Body of pancreas (tissue), 4 donors: ENCODE measurements at regions not wholly inside any gene's neighbourhood (a gene's known extent, or its start where the extent isn't known, plus 50 kb on each side); places are given as distances from the start of the nearest gene placed in this dataset.

Experiments
- ATAC-seq: fragments of 150-250 bp; one replicate; pipeline ENCODE4 v1.9.1; 2016
- DNase-seq, 4 donors: peaks; one replicate each; pipeline ENCODE4 v3.0.0-alpha.2; 2019
- H3K27ac ChIP-seq, 4 donors: fragments of 200-600 bp; sonication (generic); 1 replicate in 3 of 4; 2 replicates in 1 of 4; pipeline versions ENCODE4 v1.5.1 to v1.6.1; 2016 to 2019; ENCODE audit warnings: mild to moderate bottlenecking in 1 of 4, mixed read lengths in 1 of 4, moderate library complexity in 1 of 4
- H3K27me3 ChIP-seq, 2 donors: fragments of 200-600 bp; sonication (generic); one replicate each; pipeline ENCODE4 v1.6.0; 2016; ENCODE audit warnings: mild to moderate bottlenecking in 1 of 2
- H3K36me3 ChIP-seq, 2 donors: fragments of 200-600 bp; sonication (generic); replicated peaks in 1 of 2; 2 replicates each; pipeline ENCODE4 v1.5.1; 2016; ENCODE audit warnings: low read depth in 2 of 2; ENCODE audit not compliant: insufficient read depth in 1 of 2
- H3K4me1 ChIP-seq: fragments of 200-600 bp; sonication (generic); one replicate; pipeline ENCODE4 v1.6.0; 2016
- H3K4me3 ChIP-seq, 2 donors: fragments of 200-600 bp; sonication (generic); 1 replicate in 1 of 2; 2 replicates in 1 of 2; pipeline ENCODE4 v1.5.1; 2016 to 2019
- H3K9me3 ChIP-seq, 3 donors: fragments of 200-600 bp; sonication (generic); 1 replicate in 2 of 3; 2 replicates in 1 of 3; pipeline ENCODE4 v1.5.1; 2016
- POLR2A ChIP-seq, 3 donors: fragments of 450-650 bp; IDR thresholded peaks; one replicate each; pipeline ENCODE4 v1.6.1; 2016; ENCODE audit warnings: antibody characterized with exemption in 3 of 3, mild to moderate bottlenecking in 2 of 3
- WGBS, 2 donors: methylation state at CpG; one replicate each; pipeline ENCODE4 v1.1.5; 2017; 5-methylcytosine and 5-hydroxymethylcytosine counted together
- intact Hi-C: fragments of 100-400 bp; cut with DNase I; formaldehyde crosslinking; loops from one replicate; pipeline ENCODE4 v1.15.1; 2023
- TF ChIP-seq, protein P1 (sequence below), 7 experiments: fragments of 450-650 bp in 4 of 7; fragments of 200-600 bp in 3 of 7; sonication (generic) in 3 of 7; IDR thresholded peaks; one replicate each; pipeline ENCODE4 v1.5.1; 2016 to 2019; ENCODE audit warnings: antibody characterized with exemption in 7 of 7

DNA sequence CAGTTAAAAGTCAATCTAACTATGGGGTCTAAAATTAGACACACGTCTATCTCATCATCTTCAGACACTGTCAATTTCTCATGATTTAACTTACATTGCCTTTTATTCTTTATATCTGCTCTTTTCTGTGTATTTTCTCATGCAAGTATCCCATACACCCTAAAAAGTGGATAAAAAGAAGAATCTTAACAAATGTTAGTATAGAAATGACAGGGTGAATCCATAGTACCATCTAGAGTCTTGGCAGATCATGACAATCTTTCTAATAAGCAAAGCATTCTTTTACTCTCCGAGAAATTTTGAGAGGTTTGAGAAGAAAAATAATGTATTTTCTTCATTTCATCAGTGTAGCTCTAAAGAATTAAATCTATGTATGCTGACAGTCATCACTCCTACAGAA, 382.7 kb downstream of the C6orf118 start:
- 52 to 57% methylated on average over 2 of the region's 2 CpGs for WGBS, 2 donors
- H3K4me1 ChIP-seq, result no peaks in the 10 kb centered on the region
- ATAC-seq, result no peak

DNA sequence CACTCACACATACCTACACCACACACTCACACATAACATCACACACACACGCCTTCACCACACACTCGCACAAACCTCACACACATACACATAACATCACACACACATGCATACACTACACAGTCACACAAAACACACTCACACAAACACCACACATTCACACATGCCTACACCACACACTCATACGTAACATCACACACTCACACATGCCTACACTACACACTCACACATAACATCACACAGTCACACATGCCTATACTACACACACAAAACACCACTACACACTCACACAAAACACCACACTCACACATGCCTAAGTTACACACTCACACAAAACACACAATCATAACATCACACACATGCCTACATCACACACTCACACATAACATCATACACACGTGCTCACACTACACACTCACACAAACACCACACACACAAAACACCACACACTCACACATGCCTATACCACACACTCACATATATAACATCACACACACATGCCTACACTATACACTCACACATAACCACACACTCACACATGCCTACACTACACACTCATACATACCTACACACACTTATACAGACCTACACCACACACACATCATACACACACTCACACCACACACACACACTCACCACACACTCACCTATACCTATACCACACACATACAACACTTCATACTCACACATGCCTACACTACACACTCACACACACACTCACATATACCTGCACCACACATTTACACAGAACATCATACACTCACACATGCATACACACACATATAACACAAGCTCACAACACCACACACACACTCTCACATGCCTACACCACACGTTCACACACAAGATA, 383.5 kb downstream of the C6orf118 start:
- DNase-seq, result no peak
- intact Hi-C loops, result no loop called here
- no peak overlapping the region for H3K27ac ChIP-seq
- 51 to 57% methylated on average over 5 of the region's 5 CpGs for WGBS, 2 donors
- H3K36me3 ChIP-seq, result no peaks in the 10 kb centered on the region
- no peaks in the 10 kb centered on the region for H3K4me1 ChIP-seq
- H3K4me3 ChIP-seq, result no peak overlapping the region
- no peaks in the 10 kb centered on the region for H3K9me3 ChIP-seq
- H3K27me3 ChIP-seq, result no peaks in the 10 kb centered on the region
- TF ChIP-seq, protein P1, sequence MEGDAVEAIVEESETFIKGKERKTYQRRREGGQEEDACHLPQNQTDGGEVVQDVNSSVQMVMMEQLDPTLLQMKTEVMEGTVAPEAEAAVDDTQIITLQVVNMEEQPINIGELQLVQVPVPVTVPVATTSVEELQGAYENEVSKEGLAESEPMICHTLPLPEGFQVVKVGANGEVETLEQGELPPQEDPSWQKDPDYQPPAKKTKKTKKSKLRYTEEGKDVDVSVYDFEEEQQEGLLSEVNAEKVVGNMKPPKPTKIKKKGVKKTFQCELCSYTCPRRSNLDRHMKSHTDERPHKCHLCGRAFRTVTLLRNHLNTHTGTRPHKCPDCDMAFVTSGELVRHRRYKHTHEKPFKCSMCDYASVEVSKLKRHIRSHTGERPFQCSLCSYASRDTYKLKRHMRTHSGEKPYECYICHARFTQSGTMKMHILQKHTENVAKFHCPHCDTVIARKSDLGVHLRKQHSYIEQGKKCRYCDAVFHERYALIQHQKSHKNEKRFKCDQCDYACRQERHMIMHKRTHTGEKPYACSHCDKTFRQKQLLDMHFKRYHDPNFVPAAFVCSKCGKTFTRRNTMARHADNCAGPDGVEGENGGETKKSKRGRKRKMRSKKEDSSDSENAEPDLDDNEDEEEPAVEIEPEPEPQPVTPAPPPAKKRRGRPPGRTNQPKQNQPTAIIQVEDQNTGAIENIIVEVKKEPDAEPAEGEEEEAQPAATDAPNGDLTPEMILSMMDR (IDR thresholded peaks at IDR 0.05), result no peak
- TF ChIP-seq POLR2A (IDR thresholded peaks at IDR 0.05), result no peak
- no peak for ATAC-seq

More for the DNA sequence above, 382.7 kb downstream of the C6orf118 start:
- TF ChIP-seq POLR2A (IDR thresholded peaks at IDR 0.05), result no peak
- TF ChIP-seq, protein P1 (IDR thresholded peaks at IDR 0.05), result no peak
- DNase-seq, result no peak
- H3K27ac ChIP-seq, result no peak overlapping the region
- no peaks in the 10 kb centered on the region for H3K9me3 ChIP-seq
- H3K36me3 ChIP-seq, result no peaks in the 10 kb centered on the region
- no peak overlapping the region for H3K4me3 ChIP-seq
- intact Hi-C loops, result no loop called here
- no peaks in the 10 kb centered on the region for H3K27me3 ChIP-seq

DNA sequence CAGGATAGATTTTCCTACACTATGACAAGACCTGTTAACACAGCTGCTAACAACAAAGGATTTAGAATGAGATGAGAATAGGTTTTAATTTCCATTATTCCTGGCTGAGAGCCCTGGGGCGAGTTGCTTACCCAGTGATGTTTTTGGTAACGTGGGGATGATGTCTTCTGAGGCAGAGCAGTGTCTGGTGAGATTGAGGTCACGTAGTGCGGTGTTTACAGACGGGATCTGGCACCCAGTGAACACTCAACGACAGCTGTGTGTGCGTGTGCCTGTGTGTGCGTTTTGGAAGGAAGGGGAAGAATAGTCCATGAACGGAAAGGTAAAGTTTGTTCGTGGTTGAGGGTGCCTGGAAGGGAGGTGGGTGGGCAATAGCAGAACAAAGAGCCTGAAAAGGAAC, 384.7 kb downstream of the C6orf118 start:
- ATAC-seq (no peak), DNase-seq (no peak)
- Histone ChIP-seq H3K27me3 (no peaks in the 10 kb centered on the region), H3K27ac (no peak overlapping the region), H3K36me3 (no peaks in the 10 kb centered on the region), H3K4me3 (no peak overlapping the region), H3K9me3 (no peaks in the 10 kb centered on the region), H3K4me1 (no peaks in the 10 kb centered on the region)
- no peak for TF ChIP-seq POLR2A (IDR thresholded peaks at IDR 0.05)
- TF ChIP-seq, protein P1 (IDR thresholded peaks at IDR 0.05), result no peak
- 30 to 35% methylated on average over 10 of the region's 10 CpGs for WGBS, 2 donors
- intact Hi-C loops, result no loop called here

DNA sequence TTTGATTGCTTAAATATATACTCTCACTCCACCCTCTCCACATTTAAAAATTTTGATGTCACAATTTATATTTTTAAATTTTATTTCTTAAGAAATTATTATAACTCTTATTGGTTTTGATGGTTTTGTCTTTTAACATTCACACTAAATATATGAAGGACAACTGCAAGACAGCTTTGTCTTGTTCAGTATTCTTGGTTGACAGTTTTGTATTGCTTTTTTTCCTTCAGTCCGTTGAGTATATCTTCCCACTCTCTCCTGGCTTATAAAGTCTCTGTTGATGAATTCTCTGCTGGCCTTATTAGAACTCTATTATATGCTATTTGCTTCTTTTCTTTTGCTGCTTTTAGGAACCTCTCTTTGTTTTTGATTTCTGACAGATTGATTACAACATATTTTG, 392.2 kb downstream of the C6orf118 start:
- TF ChIP-seq, protein P1 (IDR thresholded peaks at IDR 0.05), result no peak
- TF ChIP-seq POLR2A (IDR thresholded peaks at IDR 0.05), result no peak
- Histone ChIP-seq H3K4me1 (no peaks in the 10 kb centered on the region), H3K27ac (no peak overlapping the region), H3K4me3 (no peak overlapping the region), H3K9me3 (peaks cover 0 to 5% (median 0%) of the 10 kb centered on the region in 3 donors), H3K36me3 (no peaks in the 10 kb centered on the region), H3K27me3 (no peaks in the 10 kb centered on the region)
- DNase-seq (no peak), ATAC-seq (no peak)
- 67 to 79% methylated on average over 1 of the region's 1 CpG for WGBS, 2 donors
- intact Hi-C loops, result no loop called here

DNA sequence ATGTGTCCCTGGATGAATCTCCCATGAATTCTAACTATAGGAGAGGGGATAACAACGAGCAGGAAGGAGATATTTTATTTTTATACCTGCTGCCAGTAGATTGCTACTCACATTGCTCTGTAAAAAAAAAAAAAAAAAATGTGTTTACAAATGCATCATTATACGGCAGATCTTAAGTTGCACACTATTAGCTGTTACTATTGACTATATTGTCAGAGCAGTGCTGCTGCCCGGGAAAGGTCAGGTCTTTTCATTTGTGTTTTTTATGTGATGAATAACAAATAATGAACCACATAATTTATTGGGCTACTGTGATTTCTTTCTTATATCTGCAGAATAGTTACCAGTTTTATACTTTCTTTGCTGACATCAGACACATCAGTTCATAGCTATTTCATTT, 393.3 kb downstream of the C6orf118 start:
- H3K9me3 ChIP-seq, result peaks cover 0 to 5% (median 0%) of the 10 kb centered on the region in 3 donors
- H3K4me1 ChIP-seq, result no peaks in the 10 kb centered on the region
- DNase-seq (no peak), ATAC-seq (no peak)
- H3K4me3 ChIP-seq, result no peak overlapping the region
- no peaks in the 10 kb centered on the region for H3K36me3 ChIP-seq
- 56 to 70% methylated on average over 3 of the region's 3 CpGs for WGBS, 2 donors
- H3K27me3 ChIP-seq, result no peaks in the 10 kb centered on the region
- H3K27ac ChIP-seq, result no peak overlapping the region
- no peak for TF ChIP-seq POLR2A (IDR thresholded peaks at IDR 0.05)
- TF ChIP-seq, protein P1 (IDR thresholded peaks at IDR 0.05), result no peak
- intact Hi-C loops, result no loop called here
